ENCODE measurements at regions not wholly inside any gene's neighbourhood (a gene's known extent, or its start where the extent isn't known, plus 50 kb on each side); places are given as distances from the start of the nearest gene placed in this dataset.

DNA sequence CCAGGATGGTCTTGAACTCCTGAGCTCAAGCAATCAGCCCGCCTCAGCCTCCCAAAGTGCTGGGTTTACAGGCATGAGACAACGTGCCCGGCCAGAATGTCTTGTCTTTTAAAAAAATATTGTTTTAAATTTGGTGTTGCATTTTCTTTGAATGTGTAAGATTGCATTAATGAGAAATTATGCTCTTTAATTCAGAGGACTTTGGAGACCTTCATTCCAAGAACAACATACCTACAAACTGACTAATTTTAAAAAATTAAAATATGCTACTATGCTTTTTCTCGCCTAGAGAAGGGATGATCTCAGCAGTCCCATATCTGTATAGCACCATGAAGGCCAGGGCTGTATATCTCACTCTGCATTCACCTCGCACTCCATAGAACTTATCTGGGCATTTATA is 204.3 kb upstream of the SLC7A11 start:
- no peak overlapping the region for H3K4me2 ChIP-seq (ENCODE audit: low read length)
- H3K9me2 ChIP-seq (replicated peaks; ENCODE audit: low read length) = no peaks in the 10 kb centered on the region
- H3K27me3 ChIP-seq (ENCODE audit: low read length) = no peaks in the 10 kb centered on the region
- ATAC-seq (no peak), DNase-seq (no peak)
- POLR2A ChIA-PET (ENCODE audit: unreplicated experiment) = no interaction called here
- intact Hi-C loops (cut with micrococcal nuclease) = no loop called here
- H4K20me1 ChIP-seq (ENCODE audit: low read length) = no peaks in the 10 kb centered on the region
- no peak overlapping the region for H3K9ac ChIP-seq (ENCODE audit: low read length)
- TF ChIP-seq EZH2phosphoT487 (IDR thresholded peaks at IDR 0.05; ENCODE audit: borderline replicate concordance, low read length) = no peak
- TF ChIP-seq EZH2 (IDR thresholded peaks at IDR 0.05; ENCODE audit: low read length, unreplicated experiment) = no peak
- TF ChIP-seq, protein P1, sequence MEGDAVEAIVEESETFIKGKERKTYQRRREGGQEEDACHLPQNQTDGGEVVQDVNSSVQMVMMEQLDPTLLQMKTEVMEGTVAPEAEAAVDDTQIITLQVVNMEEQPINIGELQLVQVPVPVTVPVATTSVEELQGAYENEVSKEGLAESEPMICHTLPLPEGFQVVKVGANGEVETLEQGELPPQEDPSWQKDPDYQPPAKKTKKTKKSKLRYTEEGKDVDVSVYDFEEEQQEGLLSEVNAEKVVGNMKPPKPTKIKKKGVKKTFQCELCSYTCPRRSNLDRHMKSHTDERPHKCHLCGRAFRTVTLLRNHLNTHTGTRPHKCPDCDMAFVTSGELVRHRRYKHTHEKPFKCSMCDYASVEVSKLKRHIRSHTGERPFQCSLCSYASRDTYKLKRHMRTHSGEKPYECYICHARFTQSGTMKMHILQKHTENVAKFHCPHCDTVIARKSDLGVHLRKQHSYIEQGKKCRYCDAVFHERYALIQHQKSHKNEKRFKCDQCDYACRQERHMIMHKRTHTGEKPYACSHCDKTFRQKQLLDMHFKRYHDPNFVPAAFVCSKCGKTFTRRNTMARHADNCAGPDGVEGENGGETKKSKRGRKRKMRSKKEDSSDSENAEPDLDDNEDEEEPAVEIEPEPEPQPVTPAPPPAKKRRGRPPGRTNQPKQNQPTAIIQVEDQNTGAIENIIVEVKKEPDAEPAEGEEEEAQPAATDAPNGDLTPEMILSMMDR (conservative IDR thresholded peaks at IDR 0.05; ENCODE audit: low read depth, low read length) = no peak
- no peaks in the 10 kb centered on the region for H3K79me2 ChIP-seq (ENCODE audit: low read length)
- H3K4me1 ChIP-seq (ENCODE audit: insufficient read depth, low read length) = no peaks in the 10 kb centered on the region
- H3K9me3 ChIP-seq (ENCODE audit: low read length) = no peaks in the 10 kb centered on the region
- no peaks in the 10 kb centered on the region for H3K36me3 ChIP-seq (ENCODE audit: low read depth, low read length)
- CTCF ChIA-PET = no interaction called here
- no TSS peak for BruUV-seq (replicated peaks)
- H3K4me3 ChIP-seq (ENCODE audit: low read length) = no peak overlapping the region
- no peak overlapping the region for H2AFZ ChIP-seq (ENCODE audit: low read length)
- no peaks in the 10 kb centered on the region for H3F3A ChIP-seq (ENCODE audit: low read length, unreplicated experiment)
- H3K27ac ChIP-seq (ENCODE audit: low read length) = no peak overlapping the region

DNA sequence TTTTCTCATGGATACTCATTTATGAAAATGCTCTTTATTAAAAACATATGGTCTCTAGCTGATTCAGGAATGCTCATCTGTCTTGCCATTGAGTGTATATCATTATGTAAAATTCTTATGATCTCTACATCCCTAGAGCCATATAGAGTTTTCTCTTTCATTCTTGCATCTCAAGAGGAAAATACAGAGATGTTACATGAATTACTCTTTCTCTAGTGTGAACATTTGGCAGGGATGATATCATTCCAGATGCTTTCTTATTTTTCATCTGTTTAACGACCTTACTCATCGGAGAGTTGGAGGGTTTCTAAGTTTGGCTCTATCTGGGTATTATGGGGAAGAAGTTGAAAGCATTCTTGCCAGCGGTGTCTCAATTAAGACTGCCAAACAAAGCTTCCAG is 202.9 kb upstream of the SLC7A11 start:
- ChIA-PET CTCF (no interaction called here), POLR2A (ENCODE audit: unreplicated experiment) (interaction anchor here (0.6 kb wide), 1 partner anchor 1333 kb away, joined by 10 read pairs; no protein-coding TSS in a partner anchor)
- no peak overlapping the region for H3K27ac ChIP-seq (ENCODE audit: low read length)
- H3K9me3 ChIP-seq (ENCODE audit: low read length) = no peaks in the 10 kb centered on the region
- no peaks in the 10 kb centered on the region for H3F3A ChIP-seq (ENCODE audit: low read length, unreplicated experiment)
- no peak overlapping the region for H3K4me3 ChIP-seq (ENCODE audit: low read length)
- no peak for TF ChIP-seq EZH2 (IDR thresholded peaks at IDR 0.05; ENCODE audit: low read length, unreplicated experiment)
- TF ChIP-seq EZH2phosphoT487 (IDR thresholded peaks at IDR 0.05; ENCODE audit: borderline replicate concordance, low read length) = no peak
- TF ChIP-seq, protein P1 (conservative IDR thresholded peaks at IDR 0.05; ENCODE audit: low read depth, low read length) = no peak
- no peaks in the 10 kb centered on the region for H3K9me2 ChIP-seq (replicated peaks; ENCODE audit: low read length)
- intact Hi-C loops (cut with micrococcal nuclease) = no loop called here
- H3K4me1 ChIP-seq (ENCODE audit: insufficient read depth, low read length) = no peaks in the 10 kb centered on the region
- H3K36me3 ChIP-seq (ENCODE audit: low read depth, low read length) = no peaks in the 10 kb centered on the region
- H3K27me3 ChIP-seq (ENCODE audit: low read length) = no peaks in the 10 kb centered on the region
- ATAC-seq (no peak), DNase-seq (no peak)
- no peak overlapping the region for H2AFZ ChIP-seq (ENCODE audit: low read length)
- H4K20me1 ChIP-seq (ENCODE audit: low read length) = no peaks in the 10 kb centered on the region
- H3K79me2 ChIP-seq (ENCODE audit: low read length) = no peaks in the 10 kb centered on the region
- H3K9ac ChIP-seq (ENCODE audit: low read length) = no peak overlapping the region
- BruUV-seq (replicated peaks) = no TSS peak
- no peak overlapping the region for H3K4me2 ChIP-seq (ENCODE audit: low read length)

DNA sequence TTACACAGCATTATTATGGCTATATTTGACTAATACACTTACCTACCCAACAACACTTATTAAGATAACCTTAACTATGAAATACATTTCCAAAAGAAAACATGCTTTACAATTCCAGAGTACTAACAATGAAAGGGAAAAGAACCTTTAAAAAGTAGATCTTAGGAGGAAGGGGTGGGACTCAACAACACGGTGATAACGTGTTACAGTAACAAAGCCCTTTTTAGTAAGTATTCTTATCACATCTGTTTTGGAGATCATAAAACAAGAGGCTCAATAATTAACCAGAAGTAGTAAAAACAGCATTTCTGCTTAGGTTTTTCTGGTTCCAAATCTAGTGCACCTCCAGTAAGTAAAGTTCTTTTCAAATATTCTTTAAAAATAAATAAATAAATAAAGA is 202.1 kb upstream of the SLC7A11 start:
- Histone ChIP-seq H3K36me3 (ENCODE audit: low read depth, low read length) (no peaks in the 10 kb centered on the region), H3K27ac (ENCODE audit: low read length) (no peak overlapping the region), H3K4me1 (ENCODE audit: insufficient read depth, low read length) (peaks cover 4% of the 10 kb centered on the region), H2AFZ (ENCODE audit: low read length) (no peak overlapping the region), H3K9me2 (replicated peaks; ENCODE audit: low read length) (no peaks in the 10 kb centered on the region), H4K20me1 (ENCODE audit: low read length) (no peaks in the 10 kb centered on the region), H3K9me3 (ENCODE audit: low read length) (no peaks in the 10 kb centered on the region), H3K4me2 (ENCODE audit: low read length) (no peak overlapping the region), H3K9ac (ENCODE audit: low read length) (no peak overlapping the region), H3K4me3 (ENCODE audit: low read length) (no peak overlapping the region), H3K27me3 (ENCODE audit: low read length) (no peaks in the 10 kb centered on the region), H3K79me2 (ENCODE audit: low read length) (no peaks in the 10 kb centered on the region), H3F3A (ENCODE audit: low read length, unreplicated experiment) (no peaks in the 10 kb centered on the region)
- POLR2A ChIA-PET (ENCODE audit: unreplicated experiment) = no interaction called here
- BruUV-seq (replicated peaks) = no TSS peak
- DNase-seq (no peak), ATAC-seq (no peak)
- TF ChIP-seq, protein P1 (conservative IDR thresholded peaks at IDR 0.05; ENCODE audit: low read depth, low read length) = no peak
- TF ChIP-seq EZH2 (IDR thresholded peaks at IDR 0.05; ENCODE audit: low read length, unreplicated experiment) (no peak), EZH2phosphoT487 (IDR thresholded peaks at IDR 0.05; ENCODE audit: borderline replicate concordance, low read length) (no peak)
- intact Hi-C loops (cut with micrococcal nuclease) = no loop called here
- CTCF ChIA-PET = no interaction called here

All from PC-3 (cell line).